ENCODE measurements at regions not wholly inside any gene's neighbourhood (a gene's known extent, or its start where the extent isn't known, plus 50 kb on each side); places are given as distances from the start of the nearest gene placed in this dataset.

DNA sequence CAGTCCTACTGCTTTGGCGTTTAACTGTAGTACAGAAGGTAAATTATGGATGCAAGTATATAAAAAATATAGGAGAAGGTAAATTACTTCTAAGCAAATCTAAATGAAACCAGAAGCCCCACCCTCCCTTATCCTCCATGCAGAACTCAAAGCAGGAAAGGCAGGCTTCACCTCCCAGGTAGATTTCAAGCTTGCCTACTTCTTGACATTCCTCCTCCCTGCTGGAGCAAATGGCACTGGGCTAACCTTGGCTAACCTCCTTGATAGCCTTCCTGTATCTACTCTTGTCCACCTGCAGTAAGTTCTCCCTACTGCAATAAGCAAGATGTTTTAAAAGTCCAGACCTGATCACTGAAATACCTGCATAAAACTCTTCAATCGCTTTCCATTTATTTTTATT is 396.0 kb downstream of the IRS2 start:
- DNase-seq = no peak

DNA sequence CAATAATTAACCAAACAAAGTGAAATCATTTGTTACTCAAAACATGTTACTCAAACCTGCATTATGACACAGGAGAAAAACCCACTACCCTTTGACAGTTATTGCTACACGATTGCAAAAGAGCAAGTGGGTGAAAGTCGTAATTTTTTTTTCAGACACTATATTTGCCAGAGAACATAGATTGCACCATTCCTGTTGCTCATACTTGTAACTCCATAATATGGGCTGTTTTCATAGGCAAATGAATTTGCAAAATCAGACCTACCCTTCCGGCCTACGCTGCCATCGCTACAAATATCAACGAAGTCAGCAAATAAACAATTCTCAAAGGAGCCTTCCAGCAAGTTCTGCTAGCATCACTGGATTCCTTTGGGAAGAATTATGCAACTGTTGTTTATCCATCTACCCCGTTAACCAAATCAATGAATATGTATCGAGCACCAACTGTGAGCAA is 396.5 kb downstream of the IRS2 start:
- DNase-seq = peak; percentile 97

DNA sequence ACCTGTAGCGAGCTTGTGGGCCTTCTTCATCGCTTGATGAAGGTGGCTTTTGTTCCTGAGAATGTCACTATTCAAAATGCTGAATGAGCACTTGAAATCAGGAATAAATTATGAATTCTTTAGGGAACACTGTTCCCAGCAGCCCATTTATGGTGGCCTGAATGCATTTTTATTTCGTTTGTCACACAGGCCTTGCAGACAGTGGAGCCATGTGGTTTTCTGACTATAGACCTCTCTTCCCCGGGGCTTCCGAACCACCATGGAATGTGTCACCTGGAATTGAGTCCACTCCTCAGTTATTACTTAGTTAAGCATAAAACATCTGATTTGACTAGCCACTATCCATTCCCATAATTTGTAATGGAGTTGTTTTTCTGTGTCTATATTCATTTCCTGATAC is 396.9 kb downstream of the IRS2 start:
- no peak for DNase-seq

DNA sequence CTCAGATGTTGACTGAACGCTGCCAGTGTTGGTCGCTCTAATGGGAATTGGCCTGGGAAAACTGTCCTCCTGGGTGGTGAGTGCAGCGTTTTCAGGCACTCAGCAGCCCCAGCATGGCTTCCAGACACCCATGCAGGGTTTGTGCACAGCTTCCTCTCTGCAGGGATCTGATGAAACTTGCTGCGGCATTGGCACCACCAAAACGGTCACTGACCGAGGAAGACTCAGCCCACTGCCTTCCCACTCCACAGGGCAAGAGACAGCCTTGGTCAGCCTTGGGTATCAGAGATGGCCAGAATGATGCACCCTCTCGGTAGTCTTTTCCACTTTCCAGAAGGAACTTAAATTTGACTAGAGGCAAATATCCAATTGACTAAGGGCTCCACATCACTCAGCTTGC is 398.9 kb downstream of the IRS2 start:
- DNase-seq = peak; percentile 74

DNA sequence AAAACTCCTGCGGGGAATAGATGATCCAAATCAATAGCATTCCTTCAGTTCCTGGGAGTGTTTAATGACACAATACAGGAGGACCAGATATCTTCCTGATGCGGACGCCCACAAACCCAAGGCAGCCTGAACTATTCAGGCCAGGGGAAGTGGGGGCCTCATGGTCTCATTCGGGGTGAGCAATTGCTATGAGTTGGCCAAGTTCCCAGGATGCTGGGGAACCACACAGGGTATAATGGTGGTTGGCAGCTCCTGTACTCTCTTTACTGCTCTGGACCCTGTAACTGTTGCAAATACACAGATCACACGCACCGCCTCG is 401.2 kb downstream of the IRS2 start:
- peak; percentile 41 for DNase-seq

DNA sequence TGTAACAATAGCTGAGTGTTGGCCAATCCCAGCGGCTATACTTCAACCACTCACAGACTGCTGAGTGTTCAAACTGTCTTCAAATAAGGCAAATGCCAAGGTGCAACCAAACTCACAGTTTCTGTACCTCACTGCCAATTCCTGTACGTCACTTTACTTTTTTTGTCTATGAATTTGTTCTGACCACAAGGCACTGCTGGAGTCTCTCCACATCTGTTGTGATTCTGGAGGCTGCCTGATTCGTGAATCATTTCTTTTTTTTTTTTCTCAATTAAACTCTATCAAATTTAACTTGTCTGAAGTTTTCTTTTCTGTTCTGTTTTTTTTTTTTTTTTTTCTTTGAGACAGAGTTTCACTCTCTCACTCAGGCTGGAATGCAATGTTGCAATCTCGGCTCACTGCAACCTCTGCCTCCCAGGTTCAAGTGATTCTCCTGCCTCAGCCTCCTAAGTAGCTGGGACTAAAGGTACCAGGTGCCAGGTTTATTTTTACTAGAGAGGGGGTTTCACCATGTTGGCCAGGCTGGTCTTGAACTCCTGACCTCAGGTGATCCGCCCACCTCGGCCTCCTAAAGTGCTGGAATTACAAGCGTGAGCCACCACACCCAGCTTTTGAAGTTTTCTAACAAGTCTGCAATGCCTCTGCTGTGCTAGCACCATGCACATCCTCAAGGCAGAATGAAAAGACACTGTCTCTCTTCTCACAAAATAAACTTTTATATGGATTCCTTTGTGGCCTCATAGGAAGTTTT is 401.7 kb downstream of the IRS2 start:
- DNase-seq = peak; percentile 43

DNA sequence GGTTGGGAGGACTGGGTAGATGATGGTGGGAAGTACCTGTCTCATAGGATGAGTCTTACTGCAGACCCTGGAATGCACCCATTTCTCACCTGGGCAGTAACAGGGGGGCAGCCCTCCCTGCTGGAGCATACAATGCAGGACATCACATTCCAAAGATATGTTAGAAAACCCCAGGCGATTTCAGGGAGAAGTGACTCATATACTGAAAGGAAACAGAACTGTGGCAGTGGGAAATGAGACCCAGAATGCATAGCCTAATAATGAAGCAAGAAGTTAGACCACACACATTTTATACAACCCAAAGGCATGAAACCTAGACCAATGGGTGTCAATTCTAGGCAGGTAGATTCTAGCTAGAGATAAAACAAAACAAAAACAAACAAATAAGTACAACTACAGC is 402.7 kb downstream of the IRS2 start:
- DNase-seq = peak; percentile 15

DNA sequence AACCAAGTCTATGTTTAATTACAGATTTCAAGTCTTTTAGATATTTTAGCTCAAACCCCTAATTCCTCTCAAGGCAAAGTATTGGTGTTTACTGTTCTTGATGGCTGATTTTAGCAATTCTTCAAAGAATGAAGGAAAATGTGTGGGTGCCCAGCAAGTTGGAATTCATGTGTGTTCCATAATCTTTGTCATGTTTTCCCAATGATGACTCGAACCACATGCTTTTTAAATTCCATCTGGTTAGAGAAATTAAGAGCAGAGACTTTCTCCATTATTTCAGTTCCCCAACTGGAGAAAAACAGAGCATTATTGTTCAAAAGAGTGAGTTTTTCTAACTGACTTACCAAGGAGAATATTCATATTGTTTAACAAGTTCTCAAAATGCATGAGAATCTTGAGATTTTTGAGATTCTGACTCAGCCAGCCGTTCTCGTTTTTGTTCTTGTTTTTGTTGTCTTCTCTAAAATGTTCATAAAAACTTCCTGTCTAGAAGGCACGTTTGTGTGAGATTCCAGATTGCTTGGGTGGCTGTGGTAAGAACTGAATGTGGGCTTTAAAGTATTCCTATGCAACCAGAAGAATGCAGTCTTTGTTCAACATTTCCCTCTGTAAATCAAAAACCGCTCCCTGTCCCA is 404.7 kb downstream of the IRS2 start:
- no peak for DNase-seq

DNA sequence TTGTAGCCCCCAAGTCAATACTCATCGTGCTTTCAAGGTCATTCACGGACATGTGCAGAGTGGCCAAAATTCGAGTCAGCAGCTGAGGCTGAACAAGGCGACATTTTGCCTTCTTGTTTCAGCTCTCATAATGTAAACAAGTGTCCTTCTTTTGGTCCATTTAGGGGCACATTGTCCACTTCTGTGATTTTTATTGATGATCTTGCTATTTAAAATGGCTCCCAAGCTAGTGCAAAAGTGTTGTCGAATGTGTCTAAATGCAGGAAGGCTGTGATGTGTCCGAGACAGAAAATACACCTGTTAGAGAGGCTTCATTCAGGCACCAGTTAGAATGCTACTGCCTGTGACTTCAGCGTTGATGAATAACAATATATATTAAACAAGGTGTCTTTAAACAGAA is 405.9 kb downstream of the IRS2 start:
- no peak for DNase-seq

DNA sequence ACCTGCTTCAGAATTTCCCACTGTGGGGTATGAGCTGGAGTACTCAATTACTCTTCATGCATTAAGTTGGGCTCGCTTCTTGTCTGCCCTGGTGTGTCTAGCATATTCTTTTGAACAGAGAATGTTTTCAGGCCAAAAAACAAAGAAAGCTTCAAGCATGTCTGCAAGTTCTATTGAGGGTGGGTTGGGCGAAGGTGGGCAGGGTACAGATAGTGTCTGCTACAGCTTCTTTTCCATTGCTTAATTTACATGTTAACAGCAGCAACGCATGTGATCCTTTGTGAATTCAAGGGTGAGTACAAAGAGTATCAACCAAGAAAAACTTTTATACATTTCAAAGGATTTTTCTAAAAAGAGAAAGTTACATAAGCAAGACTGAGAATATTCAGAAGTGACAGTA is 406.5 kb downstream of the IRS2 start:
- DNase-seq = no peak

DNA sequence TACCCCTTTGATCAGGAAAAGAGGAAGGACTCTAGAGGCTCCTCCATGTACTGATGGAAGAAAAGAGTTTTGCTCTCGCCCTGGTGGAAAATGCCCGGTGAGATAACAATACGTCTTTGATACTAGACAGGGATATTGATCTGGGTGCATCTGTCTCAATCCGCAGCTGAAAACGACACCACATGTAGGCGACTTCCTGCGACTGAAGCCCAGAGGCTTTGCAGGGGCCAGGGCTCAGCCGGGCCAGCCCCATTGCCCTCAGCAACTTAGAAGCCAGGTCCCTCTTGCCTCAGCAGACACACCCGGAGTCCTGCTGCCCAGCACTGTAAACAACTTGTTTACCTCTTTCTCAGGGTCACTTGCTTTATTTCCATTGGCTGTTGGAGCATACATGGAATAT is 409.4 kb downstream of the IRS2 start:
- DNase-seq = no peak

DNA sequence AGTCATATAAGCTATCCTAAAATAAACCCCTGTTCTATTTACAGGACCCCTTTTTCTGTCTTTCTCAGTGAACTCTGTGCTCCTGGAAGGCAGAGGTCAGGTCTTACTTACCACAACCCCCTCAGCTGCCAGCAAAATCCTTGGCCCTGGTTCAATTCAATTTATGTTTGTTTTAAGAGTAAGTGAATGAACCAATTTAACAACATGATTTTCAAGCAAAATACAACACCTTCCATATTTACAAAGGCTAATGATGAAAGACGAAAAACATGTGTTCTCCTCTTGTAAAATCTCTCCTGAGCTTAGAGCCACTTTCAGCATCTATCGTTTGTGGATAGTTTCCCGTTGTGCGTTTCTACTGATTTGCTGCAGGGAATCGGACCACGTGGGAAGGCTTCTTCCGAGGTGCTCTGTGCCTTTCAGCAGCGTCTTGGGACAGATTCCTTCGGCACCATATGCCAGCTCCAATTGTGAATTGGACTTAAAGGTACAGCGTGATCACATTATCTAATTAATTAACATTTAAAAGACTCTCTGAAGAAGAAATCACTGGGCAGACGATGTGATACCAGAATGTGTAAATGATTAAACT is 411.7 kb downstream of the IRS2 start:
- DNase-seq = no peak

DNA sequence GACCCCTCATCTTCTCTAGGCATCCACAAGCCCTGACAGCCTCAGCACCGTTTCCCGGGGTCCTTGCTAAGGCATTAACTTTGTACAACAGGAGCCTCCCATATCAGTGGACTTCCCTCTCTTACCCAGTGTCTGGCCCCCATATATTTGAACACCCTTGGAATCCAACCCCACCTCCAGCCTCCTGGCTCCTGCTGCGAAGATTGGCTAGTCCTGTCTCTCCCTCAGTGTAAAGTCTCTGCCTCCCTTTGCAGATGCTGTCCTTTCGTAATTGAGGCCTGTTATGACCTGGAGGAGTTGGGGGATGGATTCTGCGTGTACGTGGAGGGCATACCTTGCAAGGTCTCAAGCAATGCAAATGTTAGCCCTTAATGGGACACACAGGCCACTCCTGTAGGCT is 413.7 kb downstream of the IRS2 start:
- DNase-seq = no peak

DNA sequence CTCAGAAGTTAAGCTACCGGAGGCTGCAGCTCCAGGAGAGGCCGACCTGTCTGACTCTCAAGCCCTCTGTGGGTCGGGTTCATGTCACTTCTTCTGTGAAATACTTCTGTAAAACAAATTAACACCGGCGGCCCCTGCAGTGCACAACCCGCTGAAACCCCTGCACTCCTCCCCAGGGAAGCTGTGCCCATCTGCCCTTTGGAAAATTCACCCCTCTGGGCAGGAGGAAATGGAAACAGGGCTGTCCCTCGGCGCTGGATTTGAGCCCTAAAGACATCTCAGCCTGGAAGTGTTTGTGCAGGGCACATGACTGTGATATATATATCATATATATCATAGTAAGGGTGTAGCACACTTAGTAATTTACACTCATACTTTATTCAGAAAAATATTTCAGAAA is 415.3 kb downstream of the IRS2 start:
- DNase-seq = no peak

DNA sequence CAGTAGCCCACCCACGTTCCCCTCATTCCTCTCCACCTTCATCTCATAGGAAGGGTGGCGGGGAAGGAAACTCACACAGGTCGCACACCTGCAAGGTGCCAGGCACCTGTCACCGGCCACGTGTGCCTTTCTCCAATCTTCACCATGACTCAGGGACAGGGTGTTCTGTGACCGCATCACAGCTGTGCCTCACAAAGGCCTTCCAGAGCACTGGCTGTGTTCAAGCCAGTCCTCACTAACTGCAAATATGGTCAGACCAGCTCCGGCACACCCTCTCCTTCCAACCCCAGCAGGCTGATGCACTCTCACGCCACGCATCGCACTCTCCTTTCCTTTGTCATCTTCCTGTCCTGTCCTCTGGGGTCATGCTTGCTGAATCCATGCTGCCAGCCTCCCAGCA is 415.9 kb downstream of the IRS2 start:
- no peak for DNase-seq

DNA sequence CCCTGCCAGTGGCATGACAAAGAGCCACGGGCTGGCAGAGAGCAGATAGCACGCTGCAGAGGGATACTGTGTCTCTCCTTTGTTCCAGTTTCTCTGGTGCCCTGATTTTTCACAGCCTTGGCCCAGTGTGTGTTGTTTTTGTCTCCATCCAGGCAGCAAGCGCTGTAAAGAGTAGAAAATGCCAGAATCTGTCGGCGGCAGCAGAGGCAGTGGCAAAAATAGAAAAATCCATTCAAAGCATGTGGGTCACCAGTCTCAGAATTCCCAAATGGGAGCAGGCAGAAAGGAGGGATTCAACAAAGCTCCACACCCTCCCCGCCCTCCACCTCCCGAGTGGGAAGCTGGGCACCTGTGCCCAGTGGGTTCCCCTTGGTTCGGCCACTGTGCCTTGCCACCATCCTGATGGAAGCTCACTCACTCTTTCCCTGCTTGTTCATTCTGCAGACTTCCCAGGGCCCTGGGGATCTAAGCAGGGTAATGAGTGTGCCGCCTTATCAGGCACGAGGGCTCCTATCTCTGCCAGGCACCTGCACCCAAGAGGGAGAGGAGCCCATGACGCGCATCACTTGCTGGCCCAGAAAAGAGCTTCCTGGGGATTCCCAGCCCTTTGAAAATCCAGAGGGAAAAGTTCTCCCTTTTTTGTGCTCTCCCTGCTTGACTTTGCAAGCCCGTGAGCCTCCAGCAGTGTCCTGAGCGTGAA is 416.9 kb downstream of the IRS2 start:
- DNase-seq = no peak

DNA sequence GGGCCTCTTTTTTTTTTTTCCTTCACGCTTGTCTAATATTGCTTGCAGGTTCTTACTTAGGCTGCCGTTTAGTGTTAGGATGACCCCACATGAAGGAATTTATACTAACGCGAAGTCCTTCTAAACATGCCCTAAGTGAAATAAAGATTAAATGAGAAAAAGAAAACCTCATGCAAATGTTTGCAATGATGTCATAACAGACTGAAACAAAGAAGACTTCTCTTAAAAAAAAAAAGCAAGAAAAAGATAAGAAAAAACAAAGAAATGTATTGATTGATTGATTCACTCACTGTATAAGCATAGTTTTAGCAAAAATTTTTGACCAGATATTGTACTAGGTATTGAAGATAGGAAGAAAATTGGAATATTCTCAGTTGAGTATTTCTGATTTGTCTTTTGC is 418.2 kb downstream of the IRS2 start:
- no peak for DNase-seq

DNA sequence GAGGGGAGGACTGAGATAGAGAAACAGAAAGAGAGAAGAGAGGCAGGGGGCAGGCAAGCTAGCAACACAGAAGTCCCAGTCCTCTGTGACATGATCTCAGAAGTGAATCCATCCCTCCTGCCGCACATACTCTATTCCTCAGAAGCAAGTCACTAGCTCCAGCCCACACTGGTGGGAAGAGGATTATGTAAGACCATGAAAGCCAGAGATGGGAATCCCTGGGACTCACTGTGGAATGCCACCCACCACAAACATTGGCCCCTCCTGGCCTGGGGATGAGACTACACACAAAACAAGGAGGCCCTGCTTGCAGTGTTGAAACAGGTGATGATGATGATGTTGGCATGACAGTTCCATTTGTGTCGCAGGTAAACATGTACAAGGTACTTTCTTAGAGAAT is 419.9 kb downstream of the IRS2 start:
- DNase-seq = no peak

DNA sequence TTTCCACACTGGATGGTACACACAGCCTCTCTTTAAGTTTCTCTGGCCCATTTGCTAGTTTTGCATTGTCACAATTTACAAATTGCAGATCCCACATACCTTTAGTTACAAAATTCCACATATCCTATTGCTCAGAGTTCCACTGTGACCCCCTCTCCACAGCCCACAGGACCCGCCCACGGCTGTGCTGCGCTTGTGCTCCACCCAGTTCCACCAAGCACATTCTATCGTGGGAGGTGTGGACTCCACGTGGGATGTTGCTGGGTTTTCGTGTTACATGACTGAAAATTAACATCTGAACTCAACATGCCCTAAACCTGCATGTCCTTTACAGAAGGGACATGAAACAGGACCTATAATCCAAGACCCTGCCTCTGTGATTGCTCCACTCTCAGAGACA is 423.0 kb downstream of the IRS2 start:
- DNase-seq = no peak

DNA sequence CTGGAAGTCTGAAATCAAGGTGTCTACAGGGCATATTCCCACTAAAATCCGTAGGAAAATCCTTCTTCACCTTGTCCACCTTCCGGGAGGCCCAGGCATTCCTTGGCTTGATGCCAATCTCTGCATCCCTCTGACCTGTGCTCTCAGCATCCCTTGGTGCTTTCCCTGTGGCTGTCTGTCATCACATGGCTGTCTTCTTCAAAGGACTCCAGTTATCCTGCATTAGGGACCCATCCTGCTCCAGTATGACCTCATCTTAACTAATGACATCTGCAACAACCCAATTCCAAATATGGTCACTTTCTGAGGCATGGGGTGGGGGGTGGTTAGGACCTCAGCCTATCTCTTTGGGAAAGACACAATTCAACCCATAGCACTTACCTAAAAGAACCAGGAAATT is 423.8 kb downstream of the IRS2 start:
- no peak for DNase-seq

DNA sequence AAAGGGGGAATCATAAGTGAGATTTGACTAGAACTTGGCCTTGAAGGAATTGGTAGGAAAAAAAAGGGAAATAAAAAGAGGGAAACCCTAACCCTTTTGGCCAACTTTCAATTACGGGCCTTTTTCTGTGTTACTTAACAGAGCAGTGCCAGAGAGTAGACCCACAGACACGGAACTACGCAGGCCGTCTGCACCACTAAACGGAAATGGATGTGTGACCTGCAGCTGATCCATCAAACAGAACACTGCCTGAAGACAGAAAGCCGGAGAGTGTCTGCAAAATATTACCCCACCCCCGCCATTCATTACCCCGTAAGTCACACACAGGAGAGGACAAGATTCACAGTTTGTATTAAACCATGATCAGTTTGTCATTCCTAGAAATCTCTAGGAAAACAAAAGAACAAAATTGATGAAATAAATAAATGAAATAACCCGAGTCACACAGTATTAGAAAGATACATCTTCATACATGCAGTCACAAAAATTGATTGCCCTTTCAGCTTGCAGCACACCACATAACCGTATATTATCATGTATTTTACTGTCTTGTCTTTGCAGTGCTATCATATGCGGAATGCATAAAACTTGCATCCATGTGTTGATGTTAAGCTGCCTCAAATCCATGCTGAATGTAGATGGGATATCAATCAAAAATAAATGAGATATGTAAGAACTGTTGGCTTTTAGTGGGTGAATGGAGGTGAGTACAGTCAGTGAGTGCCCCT is 424.7 kb downstream of the IRS2 start:
- DNase-seq = peak; percentile 94

DNA sequence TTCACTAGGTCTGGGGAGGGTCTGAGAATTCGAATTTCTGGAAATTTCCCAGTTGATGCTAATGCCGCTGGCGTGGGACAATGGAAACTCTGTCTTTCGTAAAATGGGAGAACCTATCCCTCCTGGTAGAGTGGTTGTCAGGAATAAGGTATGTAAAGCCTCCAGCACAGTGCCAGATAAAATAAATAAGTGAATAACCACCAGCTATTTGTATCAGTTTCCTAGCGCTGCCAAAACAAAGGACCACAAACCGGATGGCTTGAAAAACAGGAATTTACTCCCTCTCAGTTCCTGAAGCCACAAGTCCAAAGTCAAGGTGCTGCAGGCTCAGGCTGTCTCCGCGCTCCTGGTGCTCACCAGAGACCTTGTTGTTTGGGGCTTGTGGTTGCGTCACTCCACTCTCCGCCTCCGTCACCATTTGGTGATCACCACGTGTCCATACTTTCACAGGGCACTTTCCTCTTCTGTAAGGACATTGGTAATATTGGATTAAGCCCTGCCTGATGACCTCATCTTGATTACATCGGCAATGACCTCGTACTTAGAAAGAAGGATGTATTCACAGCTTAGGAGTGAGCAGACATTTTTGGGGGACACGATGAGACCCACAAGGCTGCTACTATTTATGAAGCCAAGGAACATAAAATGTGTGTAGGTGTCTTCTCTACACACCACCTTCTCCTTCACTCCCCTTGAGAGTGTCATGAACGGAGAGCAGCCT is 428.5 kb downstream of the IRS2 start:
- no peak for DNase-seq
